ENCODE measurements at regions not wholly inside any gene's neighbourhood (a gene's known extent, or its start where the extent isn't known, plus 50 kb on each side); places are given as distances from the start of the nearest gene placed in this dataset.

GRCh38 chr5:122253794-122254193 is 58.2 kb upstream of the SNCAIP start:
- no peak for TF ChIP-seq CTCF (IDR thresholded peaks at IDR 0.05)
- Histone ChIP-seq H3K4me3 (no peak overlapping the region), H3K4me1 (no peaks in the 10 kb centered on the region), H3K27me3 (no peaks in the 10 kb centered on the region), H3K9me3 (peaks cover 10 to 23% of the 10 kb centered on the region in 2 donors), H3K36me3 (no peaks in the 10 kb centered on the region), H3K27ac (no peak overlapping the region)
- DNase-seq (ENCODE audit: low spot score in 2 of 2) = no peak
- intact Hi-C loops (cut with DNase I) = no loop called here

- TF ChIP-seq CTCF (IDR thresholded peaks at IDR 0.05) = no peak
- Histone ChIP-seq H3K4me1 (no peaks in the 10 kb centered on the region), H3K36me3 (no peaks in the 10 kb centered on the region), H3K4me3 (no peak overlapping the region), H3K27me3 (no peaks in the 10 kb centered on the region), H3K27ac (no peak overlapping the region), H3K9me3 (peaks cover 10 to 23% of the 10 kb centered on the region in 2 donors)
- intact Hi-C loops (cut with DNase I) = no loop called here
- DNase-seq (ENCODE audit: low spot score in 2 of 2) = no peak
These were observed 55.6 kb upstream of the SNCAIP start for GRCh38 chr5:122256388-122256787.

GRCh38 chr5:122257000-122257399 is 55.0 kb upstream of the SNCAIP start:
- no peak overlapping the region for H3K27ac ChIP-seq
- intact Hi-C loops (cut with DNase I) = no loop called here
- TF ChIP-seq CTCF (IDR thresholded peaks at IDR 0.05) = no peak
- DNase-seq (ENCODE audit: low spot score in 2 of 2) = no peak
- no peaks in the 10 kb centered on the region for H3K27me3 ChIP-seq
- peaks cover 10 to 23% of the 10 kb centered on the region in 2 donors for H3K9me3 ChIP-seq
- no peak overlapping the region for H3K4me3 ChIP-seq
- H3K4me1 ChIP-seq = no peaks in the 10 kb centered on the region
- H3K36me3 ChIP-seq = no peaks in the 10 kb centered on the region

GRCh38 chr5:122258241-122258640 is 53.8 kb upstream of the SNCAIP start:
- H3K9me3 ChIP-seq = peaks cover 10 to 23% of the 10 kb centered on the region in 2 donors
- no peak overlapping the region for H3K27ac ChIP-seq

GRCh38 chr5:122258840-122259239 is 53.2 kb upstream of the SNCAIP start:
- Histone ChIP-seq H3K27ac (no peak overlapping the region), H3K27me3 (no peaks in the 10 kb centered on the region), H3K9me3 (peaks cover 10 to 23% of the 10 kb centered on the region in 2 donors), H3K4me3 (no peak overlapping the region), H3K36me3 (no peaks in the 10 kb centered on the region), H3K4me1 (no peaks in the 10 kb centered on the region)
- intact Hi-C loops (cut with DNase I) = no loop called here
- no peak for DNase-seq (ENCODE audit: low spot score in 2 of 2)
- TF ChIP-seq CTCF (IDR thresholded peaks at IDR 0.05) = no peak

More at GRCh38 chr5:122258241-122258640, 53.8 kb upstream of the SNCAIP start:
- intact Hi-C loops (cut with DNase I) = no loop called here
- Histone ChIP-seq H3K27me3 (no peaks in the 10 kb centered on the region), H3K4me3 (no peak overlapping the region), H3K36me3 (no peaks in the 10 kb centered on the region), H3K4me1 (no peaks in the 10 kb centered on the region)
- DNase-seq (ENCODE audit: low spot score in 2 of 2) = no peak
- TF ChIP-seq CTCF (IDR thresholded peaks at IDR 0.05) = no peak

- Histone ChIP-seq H3K9me3 (peaks cover 10 to 23% of the 10 kb centered on the region in 2 donors), H3K4me3 (no peak overlapping the region), H3K4me1 (no peaks in the 10 kb centered on the region), H3K27ac (no peak overlapping the region), H3K36me3 (no peaks in the 10 kb centered on the region), H3K27me3 (no peaks in the 10 kb centered on the region)
- no peak for DNase-seq (ENCODE audit: low spot score in 2 of 2)
- intact Hi-C loops (cut with DNase I) = no loop called here
- no peak for TF ChIP-seq CTCF (IDR thresholded peaks at IDR 0.05)
These were observed 52.0 kb upstream of the SNCAIP start for GRCh38 chr5:122259995-122260394.

All from ascending aorta (tissue), 2 donors.